ENCODE measurements at regions not wholly inside any gene's neighbourhood (a gene's known extent, or its start where the extent isn't known, plus 50 kb on each side); places are given as distances from the start of the nearest gene placed in this dataset.

GRCh38 chr10:90167174-90168064 lies 466.0 kb downstream of the KIF20B start:
- no peaks in the 10 kb centered on the region for H3K36me3 ChIP-seq (replicated peaks in 1 of 2; ENCODE audit: control insufficient read depth in 1 of 2, insufficient read depth in 2 of 2, low read length in 2 of 2)
- H3K27ac ChIP-seq (ENCODE audit: extremely low read length, insufficient read depth, low read length), result no peak overlapping the region
- no peak overlapping the region for H3K4me3 ChIP-seq (replicated peaks in 1 of 3; ENCODE audit: insufficient read depth in 1 of 3, low read depth in 2 of 3, low read length in 3 of 3)
- intact Hi-C loops (cut with micrococcal nuclease; ENCODE audit: unreplicated experiment), result no loop called here
- FAIRE-seq, result no peak
- H3K27me3 ChIP-seq (ENCODE audit: control insufficient read depth in 1 of 2, insufficient read depth in 2 of 2, low read length in 2 of 2), result no peaks in the 10 kb centered on the region
- H3K9ac ChIP-seq (ENCODE audit: insufficient read depth, low read depth, low read length), result no peak overlapping the region
- no peak for ATAC-seq
- in situ Hi-C loops (cut with HindIII; ENCODE audit: extremely low pct_ligation_motif_present, low pct_unique_long_range_greater_than_20kb), result no loop called here
- BruUV-seq (replicated peaks), result no TSS peak
- H3K9me3 ChIP-seq (ENCODE audit: low read length), result no peaks in the 10 kb centered on the region
- no peak overlapping the region for H3K4me2 ChIP-seq (ENCODE audit: low read depth, low read length)
- H4K20me1 ChIP-seq (ENCODE audit: insufficient read depth, low read length), result no peaks in the 10 kb centered on the region
- DNase-seq (ENCODE audit: low spot score), result no peak
- H2AFZ ChIP-seq (ENCODE audit: low read length), result no peak overlapping the region
- TF ChIP-seq MAFF (IDR thresholded peaks at IDR 0.05; ENCODE audit: low read depth, low read length) (no peak), ZBTB8A (CRISPR knock-in tag; IDR thresholded peaks at IDR 0.05; ENCODE audit: borderline replicate concordance, low read depth) (no peak), ZNF430 (CRISPR knock-in tag; IDR thresholded peaks at IDR 0.05) (no peak)
- H3K4me1 ChIP-seq (ENCODE audit: insufficient read depth, low read length), result no peaks in the 10 kb centered on the region
- 0% methylated on average over 1 of the region's 1 CpG for WGBS (ENCODE audit: low lambda C conversion rate)
- ChIA-PET CTCF (ENCODE audit: low intra/inter-chr PET ratio, low total read pairs) (no interaction called here), POLR2A (no interaction called here)
- H3K79me2 ChIP-seq (ENCODE audit: insufficient read depth, low read length), result no peaks in the 10 kb centered on the region

- no peak for DNase-seq (ENCODE audit: low spot score)
- intact Hi-C loops (cut with micrococcal nuclease; ENCODE audit: unreplicated experiment) (no loop called here), in situ Hi-C loops (cut with HindIII; ENCODE audit: extremely low pct_ligation_motif_present, low pct_unique_long_range_greater_than_20kb) (no loop called here)
- H3K4me1 ChIP-seq (ENCODE audit: insufficient read depth, low read length), result no peaks in the 10 kb centered on the region
- H3K36me3 ChIP-seq (replicated peaks in 1 of 2; ENCODE audit: control insufficient read depth in 1 of 2, insufficient read depth in 2 of 2, low read length in 2 of 2), result no peaks in the 10 kb centered on the region
- ChIA-PET POLR2A (no interaction called here), CTCF (ENCODE audit: low intra/inter-chr PET ratio, low total read pairs) (no interaction called here)
- FAIRE-seq, result no peak
- no peaks in the 10 kb centered on the region for H4K20me1 ChIP-seq (ENCODE audit: insufficient read depth, low read length)
- H3K27me3 ChIP-seq (ENCODE audit: control insufficient read depth in 1 of 2, insufficient read depth in 2 of 2, low read length in 2 of 2), result no peaks in the 10 kb centered on the region
- BruUV-seq (replicated peaks), result no TSS peak
- no peaks in the 10 kb centered on the region for H3K79me2 ChIP-seq (ENCODE audit: insufficient read depth, low read length)
- whole genome bisulfite sequencing (ENCODE audit: low lambda C conversion rate), result 2% methylated on average over 7 of the region's 7 CpGs
- no peak for ATAC-seq
- H3K27ac ChIP-seq (ENCODE audit: extremely low read length, insufficient read depth, low read length), result no peak overlapping the region
- H3K4me3 ChIP-seq (replicated peaks in 1 of 3; ENCODE audit: insufficient read depth in 1 of 3, low read depth in 2 of 3, low read length in 3 of 3), result no peak overlapping the region
- H3K4me2 ChIP-seq (ENCODE audit: low read depth, low read length), result no peak overlapping the region
- TF ChIP-seq ZNF784 (CRISPR knock-in tag; IDR thresholded peaks at IDR 0.05; ENCODE audit: borderline replicate concordance) (no peak), TBP (CRISPR knock-in tag; IDR thresholded peaks at IDR 0.05) (no peak), ZZZ3 (CRISPR knock-in tag; IDR thresholded peaks at IDR 0.05; ENCODE audit: borderline replicate concordance) (no peak)
- no peaks in the 10 kb centered on the region for H3K9me3 ChIP-seq (ENCODE audit: low read length)
- H3K9ac ChIP-seq (ENCODE audit: insufficient read depth, low read depth, low read length), result no peak overlapping the region
- no peak overlapping the region for H2AFZ ChIP-seq (ENCODE audit: low read length)
Measured at GRCh38 chr10:90168244-90168643, 466.9 kb downstream of the KIF20B start.

Measured in HepG2 (cell line).